ENCODE measurements at regions not wholly inside any gene's neighbourhood (a gene's known extent, or its start where the extent isn't known, plus 50 kb on each side); places are given as distances from the start of the nearest gene placed in this dataset.

- TF ChIP-seq EZH2 (IDR thresholded peaks at IDR 0.05), result no peak
- no peak for TF ChIP-seq POLR2A (IDR thresholded peaks at IDR 0.05; ENCODE audit: borderline replicate concordance, extremely low read depth, insufficient read depth, insufficient read length)
- TF ChIP-seq CTCF (IDR thresholded peaks at IDR 0.05 in 2 of 3, conservative IDR thresholded peaks at IDR 0.05 in 1 of 3; ENCODE audit: borderline replicate concordance in 1 of 3, insufficient read depth in 1 of 3, low read depth in 2 of 3, low read length in 2 of 3), result peak; percentile 32 to 76 (median 46); a peak in 4 of 6 replicates
- no peak for TF ChIP-seq POLR2AphosphoS5 (IDR thresholded peaks at IDR 0.05; ENCODE audit: low read depth, low read length)
- no peak for TF ChIP-seq ZNF274 (IDR thresholded peaks at IDR 0.05; ENCODE audit: low read depth, low read length)
- TF ChIP-seq SP1 (IDR thresholded peaks at IDR 0.05; ENCODE audit: low read depth), result no peak
- TF ChIP-seq REST (IDR thresholded peaks at IDR 0.05; ENCODE audit: low read depth), result no peak
- TF ChIP-seq ZBTB33 (IDR thresholded peaks at IDR 0.05; ENCODE audit: extremely low read depth, insufficient replicate concordance, low read length), result no peak
- no peak for TF ChIP-seq YY1 (IDR thresholded peaks at IDR 0.05; ENCODE audit: extremely low read depth, insufficient replicate concordance, low read depth, low read length)
These were observed 68.2 kb downstream of the RASL11A start for GRCh38 chr13:27338816-27339215.

Measured in HCT116 (cell line).